Esophagus squamous epithelium (tissue), 5 donors: ENCODE measurements at regions not wholly inside any gene's neighbourhood (a gene's known extent, or its start where the extent isn't known, plus 50 kb on each side); places are given as distances from the start of the nearest gene placed in this dataset.

ENCODE experiments used
- DNase-seq: peaks from one replicate; lab custom pipeline; 2025; lab: John Stamatoyannopoulos, UW
- H3K27ac ChIP-seq, 4 donors: fragments of 200-600 bp; sonication (generic); one replicate each; pipeline ENCODE4 v1.5.1; 2016 to 2019; ENCODE audit warnings: mild to moderate bottlenecking in 1 of 4
- H3K27me3 ChIP-seq, 4 donors: fragments of 200-600 bp; sonication (generic); 1 replicate in 3 of 4; 2 replicates in 1 of 4; pipeline versions ENCODE4 v1.5.1 to v1.6.0; 2017 to 2021; ENCODE audit warnings: antibody characterized with exemption in 1 of 4
- H3K36me3 ChIP-seq, 3 donors: fragments of 200-600 bp; sonication (generic); one replicate each; pipeline ENCODE4 v1.5.1; 2016 to 2019
- H3K4me1 ChIP-seq, 3 donors: fragments of 200-600 bp; sonication (generic); one replicate each; pipeline ENCODE4 v1.5.1; 2017 to 2019
- H3K4me3 ChIP-seq, 4 donors: fragments of 200-600 bp; sonication (generic); 1 replicate in 3 of 4; 2 replicates in 1 of 4; pipeline ENCODE4 v1.5.1; 2016 to 2019; ENCODE audit warnings: mild to moderate bottlenecking in 2 of 4, moderate library complexity in 1 of 4
- H3K9me3 ChIP-seq, 3 donors: fragments of 200-600 bp; sonication (generic); one replicate each; pipeline ENCODE4 v1.5.1; 2016 to 2019
- CTCF ChIP-seq, 6 experiments: fragments of 450-650 bp in 4 of 6; fragments of 200-600 bp in 2 of 6; sonication (generic) in 2 of 6; IDR thresholded peaks; one replicate each; pipeline ENCODE4 v1.5.1; 2016 to 2019; ENCODE audit warnings: antibody characterized with exemption in 6 of 6, mild to moderate bottlenecking in 4 of 6, moderate library complexity in 4 of 6
- POLR2A ChIP-seq, 4 donors: fragments of 450-650 bp; IDR thresholded peaks; one replicate each; pipeline ENCODE4 v1.6.1; 2017; ENCODE audit warnings: antibody characterized with exemption in 4 of 4, mild to moderate bottlenecking in 4 of 4, moderate library complexity in 3 of 4
- WGBS, 2 donors: methylation state at CpG; one replicate each; pipeline ENCODE4 v1.1.5; 2018; 5-methylcytosine and 5-hydroxymethylcytosine counted together
- intact Hi-C: fragments of 100-400 bp; cut with DNase I; formaldehyde crosslinking; loops from one replicate; pipeline ENCODE4 v1.15.0; 2022
- donor health status: DM: yes; HTN: yes; CAD: no.

- 79 to 92% methylated on average over 1 of the region's 1 CpG for WGBS, 2 donors
- Histone ChIP-seq H3K9me3 (no peaks in the 10 kb centered on the region), H3K4me1 (peaks cover 3 to 10% (median 7%) of the 10 kb centered on the region in 3 donors), H3K27me3 (peaks cover 4 to 47% (median 7%) of the 10 kb centered on the region in 4 donors), H3K4me3 (no peak overlapping the region), H3K36me3 (no peaks in the 10 kb centered on the region), H3K27ac (no peak overlapping the region)
- intact Hi-C loops, result no loop called here
- no peak for TF ChIP-seq CTCF (IDR thresholded peaks at IDR 0.05)
- TF ChIP-seq POLR2A (IDR thresholded peaks at IDR 0.05), result no peak
- DNase-seq, result no peak
These were observed 97.6 kb upstream of the DIO3 start for GRCh38 chr14:101463566-101464171.

GRCh38 chr14:101464310-101464983, 96.8 kb upstream of the DIO3 start:
- H3K9me3 ChIP-seq, result no peaks in the 10 kb centered on the region
- H3K4me3 ChIP-seq, result no peak overlapping the region
- H3K27me3 ChIP-seq, result peaks cover 0 to 39% (median 3%) of the 10 kb centered on the region in 4 donors
- TF ChIP-seq POLR2A (IDR thresholded peaks at IDR 0.05) (no peak), CTCF (IDR thresholded peaks at IDR 0.05) (no peak)
- no peak overlapping the region for H3K27ac ChIP-seq
- H3K36me3 ChIP-seq, result no peaks in the 10 kb centered on the region
- 77 to 79% methylated on average over 17 of the region's 17 CpGs for WGBS, 2 donors
- intact Hi-C loops, result no loop called here
- no peak for DNase-seq
- peaks cover 0 to 2% (median 0%) of the 10 kb centered on the region in 3 donors for H3K4me1 ChIP-seq

- no peak overlapping the region for H3K4me3 ChIP-seq
- H3K9me3 ChIP-seq, result no peaks in the 10 kb centered on the region
- no peak overlapping the region for H3K27ac ChIP-seq
- no peak for DNase-seq
- H3K27me3 ChIP-seq, result peaks cover 0 to 32% (median 2%) of the 10 kb centered on the region in 4 donors
- H3K36me3 ChIP-seq, result no peaks in the 10 kb centered on the region
- intact Hi-C loops, result no loop called here
- 73 to 90% methylated on average over 3 to 7 of the region's 14 CpGs for WGBS, 2 donors
- no peaks in the 10 kb centered on the region for H3K4me1 ChIP-seq
- TF ChIP-seq POLR2A (IDR thresholded peaks at IDR 0.05) (no peak), CTCF (IDR thresholded peaks at IDR 0.05) (no peak)
These were observed 96.1 kb upstream of the DIO3 start for GRCh38 chr14:101464984-101465794.

- WGBS, 2 donors, result 76 to 86% methylated on average over 6 to 7 of the region's 9 CpGs
- intact Hi-C loops, result no loop called here
- no peak overlapping the region for H3K4me3 ChIP-seq
These were observed 95.4 kb upstream of the DIO3 start for GRCh38 chr14:101465795-101466448.

More at GRCh38 chr14:101465795-101466448, 95.4 kb upstream of the DIO3 start:
- Histone ChIP-seq H3K9me3 (no peaks in the 10 kb centered on the region), H3K36me3 (no peaks in the 10 kb centered on the region), H3K4me1 (no peaks in the 10 kb centered on the region), H3K27ac (no peak overlapping the region), H3K27me3 (peaks cover 0 to 25% (median 0%) of the 10 kb centered on the region in 4 donors)
- DNase-seq, result no peak
- TF ChIP-seq CTCF (IDR thresholded peaks at IDR 0.05) (no peak), POLR2A (IDR thresholded peaks at IDR 0.05) (no peak)
